HepG2 (cell line): ENCODE measurements at regions not wholly inside any gene's neighbourhood (a gene's known extent, or its start where the extent isn't known, plus 50 kb on each side); places are given as distances from the start of the nearest gene placed in this dataset.

Experiments used
- ATAC-seq: fragments of 200-7000 bp; cut with Tn5 transposase; 3 replicates; pipeline ENCODE4 v1.9.1; 2020; ENCODE audit warnings: mild to moderate bottlenecking, moderate library complexity
- BruUV-seq: library from RNA; stranded (reverse); fragments of 400-500 nt; replicated peaks from 2 replicates; lab custom pipeline; 2021; lab: Mats Ljungman, UMichigan
- CTCF ChIA-PET: fragments of 300-600 bp; formaldehyde crosslinking; extraction: SDS; loops from one replicate; lab custom pipeline; 2021; ENCODE audit warnings: low total read pairs, inconsistent platforms, low intra/inter-chr PET ratio; lab: Yijun Ruan, JAX
- POLR2A ChIA-PET: fragments of 350-600 bp; sonication (Branson Sonifier 250); formaldehyde crosslinking; loops from one replicate; lab custom pipeline; 2020; ENCODE audit warnings: antibody characterized with exemption, inconsistent platforms; lab: Yijun Ruan, JAX
- DNase-seq: peaks from one replicate; pipeline ENCODE4 v3.0.0-alpha.2; 2015; ENCODE audit warnings: low spot score
- FAIRE-seq: peaks from 3 replicates; lab custom pipeline; 2011; peaks lifted over from hg19 to GRCh38; lab: Jason Lieb, UNC
- H2AFZ ChIP-seq: one replicate; pipeline ENCODE4 v1.6.1; 2011; ENCODE audit warnings: low read length, inconsistent platforms
- H3K27ac ChIP-seq: fragments of 300-600 bp; 3 replicates; pipeline ENCODE4 v1.8.0; 2011; ENCODE audit warnings: mixed run types, mild to moderate bottlenecking, mixed read lengths, low read length, inconsistent platforms; ENCODE audit not compliant: insufficient read depth; ENCODE audit errors: extremely low read length
- H3K27me3 ChIP-seq, 2 experiments: fragments of 200-600 bp in 1 of 2; 2 replicates in 1 of 2; 3 replicates in 1 of 2; pipeline versions ENCODE4 v1.6.0 to v1.8.0; 2011; ENCODE audit warnings: low read length in 2 of 2, mild to moderate bottlenecking in 2 of 2, moderate library complexity in 2 of 2, inconsistent platforms in 1 of 2; ENCODE audit not compliant: insufficient read depth in 2 of 2, control insufficient read depth in 1 of 2
- H3K36me3 ChIP-seq, 2 experiments: fragments of 200-600 bp in 1 of 2; replicated peaks in 1 of 2; 2 replicates in 1 of 2; 3 replicates in 1 of 2; pipeline versions ENCODE4 v1.5.1 to v1.8.0; 2011; ENCODE audit warnings: low read length in 2 of 2, inconsistent platforms in 1 of 2; ENCODE audit not compliant: insufficient read depth in 2 of 2, control insufficient read depth in 1 of 2
- H3K4me1 ChIP-seq: 2 replicates; pipeline ENCODE4 v1.5.1; 2012; ENCODE audit warnings: low read length, inconsistent platforms; ENCODE audit not compliant: insufficient read depth
- H3K4me2 ChIP-seq: 2 replicates; pipeline ENCODE4 v1.6.0; 2011; ENCODE audit warnings: low read depth, low read length, inconsistent platforms
- H3K4me3 ChIP-seq, 3 experiments: fragments of 200-600 bp in 1 of 3; sonication (generic), shearing (Covaris generic) in 1 of 3; replicated peaks in 1 of 3; 2 replicates each; pipeline ENCODE4 v1.5.1; 2011 to 2016; ENCODE audit warnings: low read length in 3 of 3, inconsistent platforms in 2 of 3, low read depth in 2 of 3, mild to moderate bottlenecking in 2 of 3, control low read depth in 1 of 3, mixed read lengths in 1 of 3; ENCODE audit not compliant: insufficient read depth in 1 of 3
- H3K79me2 ChIP-seq: one replicate; pipeline ENCODE4 v1.6.1; 2011; ENCODE audit warnings: low read length, inconsistent platforms; ENCODE audit not compliant: insufficient read depth
- H3K9ac ChIP-seq: 2 replicates; pipeline ENCODE4 v1.6.0; 2011; ENCODE audit warnings: mild to moderate bottlenecking, low read depth, low read length, inconsistent platforms; ENCODE audit not compliant: insufficient read depth
- H3K9me3 ChIP-seq: 2 replicates; pipeline ENCODE4 v1.5.1; 2012; ENCODE audit warnings: mild to moderate bottlenecking, low read length
- H4K20me1 ChIP-seq: 2 replicates; pipeline ENCODE4 v1.6.0; 2011; ENCODE audit warnings: inconsistent platforms, mild to moderate bottlenecking, low read length, moderate library complexity; ENCODE audit not compliant: insufficient read depth
- AKNA ChIP-seq: sonication (generic); formaldehyde crosslinking; IDR thresholded peaks from 2 replicates; pipeline ENCODE4 v1.4.0; 2020; ENCODE audit warnings: missing genetic modification reagents, borderline replicate concordance
- ATM ChIP-seq: fragments of 450-650 bp; IDR thresholded peaks from 2 replicates; pipeline ENCODE4 v1.7.1; 2017; ENCODE audit warnings: mild to moderate bottlenecking, borderline replicate concordance
- CAMTA2 ChIP-seq: sonication (generic); formaldehyde crosslinking; IDR thresholded peaks from 2 replicates; pipeline ENCODE4 v1.4.0; 2020; ENCODE audit warnings: mild to moderate bottlenecking, missing genetic modification reagents, borderline replicate concordance
- CBX1 ChIP-seq: IDR thresholded peaks from one replicate; pipeline ENCODE4 v1.6.1; 2016; ENCODE audit warnings: antibody characterized with exemption, low read depth
- CHCHD3 ChIP-seq: sonication (generic); formaldehyde crosslinking; IDR thresholded peaks from 2 replicates; pipeline ENCODE4 v1.8.0; 2022; ENCODE audit warnings: mild to moderate bottlenecking, missing genetic modification reagents, moderate library complexity
- RXRB ChIP-seq: IDR thresholded peaks from 2 replicates; pipeline ENCODE4 v1.6.1; 2016; ENCODE audit warnings: borderline replicate concordance, missing genetic modification reagents, missing compliant biosample characterization
- SNAPC2 ChIP-seq: sonication (generic); formaldehyde crosslinking; IDR thresholded peaks from 2 replicates; pipeline ENCODE4 v1.8.1; 2022; ENCODE audit warnings: mild to moderate bottlenecking, missing genetic modification reagents
- USF2 ChIP-seq, 2 experiments: sonication (generic) in 1 of 2; formaldehyde crosslinking in 1 of 2; IDR thresholded peaks; 2 replicates each; pipeline versions ENCODE4 v1.5.1 to v1.6.1; 2011 to 2020; ENCODE audit warnings: borderline replicate concordance in 1 of 2, low read depth in 1 of 2, low read length in 1 of 2, mild to moderate bottlenecking in 1 of 2, missing genetic modification reagents in 1 of 2, moderate library complexity in 1 of 2
- ZNF224 ChIP-seq: sonication (generic); formaldehyde crosslinking; IDR thresholded peaks from 2 replicates; pipeline ENCODE4 v1.5.0; 2020; ENCODE audit warnings: mild to moderate bottlenecking, missing genetic modification reagents
- ZNF468 ChIP-seq: sonication (generic); formaldehyde crosslinking; IDR thresholded peaks from 2 replicates; pipeline ENCODE4 v1.8.0; 2022; ENCODE audit warnings: mild to moderate bottlenecking, moderate library complexity, missing genetic modification reagents
- WGBS: methylation state at CpG from one replicate; pipeline ENCODE4 v1.1.6; 2017; ENCODE audit warnings: low lambda C conversion rate; 5-methylcytosine and 5-hydroxymethylcytosine counted together
- in situ Hi-C: cut with HindIII; loops from 2 replicates; pipeline ENCODE4 v1.10.0; 2017; ENCODE audit warnings: low pct_unique_long_range_greater_than_20kb; ENCODE audit not compliant: extremely low pct_ligation_motif_present
- intact Hi-C: fragments of 100-400 bp; cut with micrococcal nuclease; formaldehyde crosslinking; loops from one replicate; pipeline ENCODE4 v1.10.0; 2022; ENCODE audit not compliant: unreplicated experiment
- TF ChIP-seq, protein P1 (sequence below): sonication (generic); formaldehyde crosslinking; IDR thresholded peaks from 2 replicates; pipeline ENCODE4 v1.4.0; 2020; ENCODE audit warnings: missing genetic modification reagents

- no peak for TF ChIP-seq CHCHD3
- TF ChIP-seq CAMTA2 (CRISPR knock-in tag) = no peak
- TF ChIP-seq, protein P1, sequence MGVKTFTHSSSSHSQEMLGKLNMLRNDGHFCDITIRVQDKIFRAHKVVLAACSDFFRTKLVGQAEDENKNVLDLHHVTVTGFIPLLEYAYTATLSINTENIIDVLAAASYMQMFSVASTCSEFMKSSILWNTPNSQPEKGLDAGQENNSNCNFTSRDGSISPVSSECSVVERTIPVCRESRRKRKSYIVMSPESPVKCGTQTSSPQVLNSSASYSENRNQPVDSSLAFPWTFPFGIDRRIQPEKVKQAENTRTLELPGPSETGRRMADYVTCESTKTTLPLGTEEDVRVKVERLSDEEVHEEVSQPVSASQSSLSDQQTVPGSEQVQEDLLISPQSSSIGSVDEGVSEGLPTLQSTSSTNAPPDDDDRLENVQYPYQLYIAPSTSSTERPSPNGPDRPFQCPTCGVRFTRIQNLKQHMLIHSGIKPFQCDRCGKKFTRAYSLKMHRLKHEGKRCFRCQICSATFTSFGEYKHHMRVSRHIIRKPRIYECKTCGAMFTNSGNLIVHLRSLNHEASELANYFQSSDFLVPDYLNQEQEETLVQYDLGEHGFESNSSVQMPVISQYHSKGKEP (CRISPR knock-in tag) = no peak
- TF ChIP-seq RXRB (CRISPR knock-in tag) = no peak
- TF ChIP-seq CBX1 = no peak
- TF ChIP-seq USF2 (IDR thresholded peaks at IDR 0.05; ENCODE audit: low read depth, low read length) = no peak
- no peak for TF ChIP-seq USF2 (CRISPR knock-in tag; IDR thresholded peaks at IDR 0.05; ENCODE audit: borderline replicate concordance)
These were observed 213.5 kb upstream of the CRBN start (continued) for GRCh38 chr3:3392946-3393345.

GRCh38 chr3:3383461-3383860 is 204.0 kb upstream of the CRBN start:
- TF ChIP-seq ZNF468 (CRISPR knock-in tag) (no peak), ATM (no peak), SNAPC2 (CRISPR knock-in tag) (no peak), AKNA (CRISPR knock-in tag) (no peak), ZNF224 (CRISPR knock-in tag) (no peak)
- H4K20me1 ChIP-seq = no peaks in the 10 kb centered on the region
- no peaks in the 10 kb centered on the region for H3K27me3 ChIP-seq
- no peak overlapping the region for H2AFZ ChIP-seq
- no peak overlapping the region for H3K4me2 ChIP-seq
- no peaks in the 10 kb centered on the region for H3K4me1 ChIP-seq
- H3K9ac ChIP-seq = no peak overlapping the region
- CTCF ChIA-PET = no interaction called here
- POLR2A ChIA-PET = no interaction called here
- no peaks in the 10 kb centered on the region for H3K79me2 ChIP-seq
- in situ Hi-C loops (no loop called here), intact Hi-C loops (no loop called here)
- no peaks in the 10 kb centered on the region for H3K36me3 ChIP-seq
- H3K4me3 ChIP-seq = no peak overlapping the region
- no TSS peak for BruUV-seq
- H3K9me3 ChIP-seq = no peaks in the 10 kb centered on the region
- ATAC-seq (no peak), DNase-seq (no peak), FAIRE-seq (no peak)
- H3K27ac ChIP-seq = no peak overlapping the region
- WGBS = 21% methylated on average over 4 of the region's 4 CpGs
